Gastrocnemius medialis (tissue), 4 donors: ENCODE measurements at regions not wholly inside any gene's neighbourhood (a gene's known extent, or its start where the extent isn't known, plus 50 kb on each side); places are given as distances from the start of the nearest gene placed in this dataset.
"Not testable (repeated sequence)": the region's sequence is repeated elsewhere in the genome, so short reads cannot be mapped to it uniquely, and the experiment has no call there.

ENCODE experiments used
- ATAC-seq, 2 donors: fragments of 150-250 bp; one replicate each; pipeline ENCODE4 v1.9.1; 2016
- DNase-seq, 2 donors: peaks; one replicate each; pipeline ENCODE4 v3.0.0-alpha.2; 2019
- H3K27ac ChIP-seq, 4 donors: fragments of 200-600 bp; sonication (generic); 1 replicate in 1 of 4; 2 replicates in 3 of 4; pipeline ENCODE4 v1.5.1; 2016 to 2018; ENCODE audit warnings: mild to moderate bottlenecking in 2 of 4, moderate library complexity in 1 of 4
- H3K27me3 ChIP-seq, 3 donors: fragments of 200-600 bp; sonication (generic) in 2 of 3; 1 replicate in 1 of 3; 2 replicates in 2 of 3; pipeline versions ENCODE4 v1.5.1 to v1.6.0; 2016 to 2019; ENCODE audit warnings: mild to moderate bottlenecking in 1 of 3, moderate library complexity in 1 of 3
- H3K36me3 ChIP-seq, 2 donors: fragments of 200-600 bp; sonication (generic) in 1 of 2; one replicate each; pipeline ENCODE4 v1.5.1; 2017 to 2018
- H3K4me1 ChIP-seq, 2 donors: fragments of 200-600 bp; sonication (generic) in 1 of 2; one replicate each; pipeline ENCODE4 v1.5.1; 2016 to 2017; ENCODE audit warnings: mild to moderate bottlenecking in 2 of 2
- H3K4me3 ChIP-seq, 4 donors: fragments of 200-600 bp; sonication (generic) in 3 of 4; 1 replicate in 1 of 4; 2 replicates in 3 of 4; pipeline ENCODE4 v1.5.1; 2016 to 2019; ENCODE audit warnings: mild to moderate bottlenecking in 2 of 4
- H3K9me3 ChIP-seq, 3 donors: fragments of 200-600 bp; sonication (generic) in 2 of 3; 1 replicate in 1 of 3; 2 replicates in 2 of 3; pipeline ENCODE4 v1.5.1; 2016 to 2019
- POLR2A ChIP-seq, 2 donors: fragments of 450-650 bp; IDR thresholded peaks; one replicate each; pipeline ENCODE4 v1.6.1; 2017; ENCODE audit warnings: antibody characterized with exemption in 2 of 2, mild to moderate bottlenecking in 2 of 2, moderate library complexity in 2 of 2
- in situ Hi-C, 4 donors: fragments of 200-750 bp; cut with MboI; loops; one replicate each; pipeline versions ENCODE4 v1.15.0 to v1.8.0; 2017; ENCODE audit warnings: low sequenced_read_pairs in 4 of 4
- intact Hi-C: fragments of 100-400 bp; cut with DNase I; formaldehyde crosslinking; loops from one replicate; pipeline ENCODE4 v1.15.1; 2023; ENCODE audit warnings: low total_unique reads
- TF ChIP-seq, protein P1 (sequence below), 5 experiments: fragments of 450-650 bp in 3 of 5; fragments of 200-600 bp in 2 of 5; sonication (generic) in 2 of 5; IDR thresholded peaks in 4 of 5; conservative IDR thresholded peaks in 1 of 5; 1 replicate in 4 of 5; 2 replicates in 1 of 5; pipeline ENCODE4 v1.5.1; 2016 to 2019; ENCODE audit warnings: antibody characterized with exemption in 5 of 5, mild to moderate bottlenecking in 3 of 5, moderate library complexity in 3 of 5

DNA sequence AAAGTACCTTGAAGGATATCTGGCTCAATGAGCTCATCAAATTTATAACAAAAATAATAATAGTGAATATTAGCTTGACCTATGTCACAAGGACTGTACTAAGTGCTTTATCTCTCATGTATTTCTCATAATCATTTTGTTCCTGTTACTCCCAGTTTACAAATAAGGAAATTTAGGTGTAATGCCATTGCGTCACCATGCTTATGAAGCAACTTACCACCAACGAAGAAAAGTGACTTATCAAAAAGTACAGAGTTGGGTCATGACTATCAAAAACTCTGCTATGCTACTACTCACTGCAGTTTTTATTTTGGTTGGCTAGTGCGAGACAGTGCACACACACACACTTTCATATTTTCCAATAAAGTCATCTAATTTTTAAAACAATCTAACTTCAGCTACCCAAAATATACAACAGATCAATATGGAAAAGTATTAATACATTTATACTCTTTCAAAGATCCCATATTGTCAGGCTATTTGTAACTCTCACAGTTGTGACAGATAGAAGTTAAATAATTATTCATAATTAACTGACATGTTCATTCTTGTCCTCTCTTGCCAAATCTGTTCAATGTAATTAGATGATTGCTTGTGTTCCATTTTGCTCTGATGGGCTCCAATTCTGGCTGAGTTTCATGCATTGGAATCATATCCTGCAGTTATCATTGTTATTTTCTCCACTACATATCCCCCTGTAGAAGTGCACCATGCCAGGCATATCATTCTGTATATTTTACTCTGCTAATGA is 119.4 kb downstream of the KCNJ2 start:
- ATAC-seq, result no peak
- intact Hi-C loops (no loop called here), in situ Hi-C loops (no loop called here)
- Histone ChIP-seq H3K4me3 (no peak overlapping the region), H3K27me3 (no peaks in the 10 kb centered on the region), H3K4me1 (peaks cover 5 to 11% of the 10 kb centered on the region in 2 donors), H3K36me3 (no peaks in the 10 kb centered on the region), H3K9me3 (no peaks in the 10 kb centered on the region), H3K27ac (no peak overlapping the region)
- TF ChIP-seq, protein P1, sequence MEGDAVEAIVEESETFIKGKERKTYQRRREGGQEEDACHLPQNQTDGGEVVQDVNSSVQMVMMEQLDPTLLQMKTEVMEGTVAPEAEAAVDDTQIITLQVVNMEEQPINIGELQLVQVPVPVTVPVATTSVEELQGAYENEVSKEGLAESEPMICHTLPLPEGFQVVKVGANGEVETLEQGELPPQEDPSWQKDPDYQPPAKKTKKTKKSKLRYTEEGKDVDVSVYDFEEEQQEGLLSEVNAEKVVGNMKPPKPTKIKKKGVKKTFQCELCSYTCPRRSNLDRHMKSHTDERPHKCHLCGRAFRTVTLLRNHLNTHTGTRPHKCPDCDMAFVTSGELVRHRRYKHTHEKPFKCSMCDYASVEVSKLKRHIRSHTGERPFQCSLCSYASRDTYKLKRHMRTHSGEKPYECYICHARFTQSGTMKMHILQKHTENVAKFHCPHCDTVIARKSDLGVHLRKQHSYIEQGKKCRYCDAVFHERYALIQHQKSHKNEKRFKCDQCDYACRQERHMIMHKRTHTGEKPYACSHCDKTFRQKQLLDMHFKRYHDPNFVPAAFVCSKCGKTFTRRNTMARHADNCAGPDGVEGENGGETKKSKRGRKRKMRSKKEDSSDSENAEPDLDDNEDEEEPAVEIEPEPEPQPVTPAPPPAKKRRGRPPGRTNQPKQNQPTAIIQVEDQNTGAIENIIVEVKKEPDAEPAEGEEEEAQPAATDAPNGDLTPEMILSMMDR (IDR thresholded peaks at IDR 0.05 in 4 of 5, conservative IDR thresholded peaks at IDR 0.05 in 1 of 5), result no peak
- no peak for TF ChIP-seq POLR2A (IDR thresholded peaks at IDR 0.05)
- DNase-seq, result no peak

DNA sequence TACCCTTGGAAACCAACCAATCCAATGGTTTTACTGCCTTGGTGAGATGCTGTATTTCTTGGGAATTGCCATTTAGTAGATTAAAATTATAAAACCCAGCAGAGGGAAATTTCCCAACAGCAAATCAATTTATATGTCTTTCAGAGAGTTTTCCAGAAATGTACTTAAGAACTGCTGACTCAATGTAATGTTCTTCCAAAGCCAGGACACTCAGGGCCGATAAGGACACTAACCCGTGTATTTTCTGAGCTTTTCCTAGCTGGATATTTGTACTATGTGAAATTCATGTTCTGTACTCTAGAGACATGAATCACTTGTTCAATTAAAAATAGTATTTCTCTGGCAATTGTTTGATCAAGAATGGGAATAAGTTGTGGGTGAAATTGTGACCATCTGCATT is 121.4 kb downstream of the KCNJ2 start:
- in situ Hi-C loops (no loop called here), intact Hi-C loops (no loop called here)
- peaks cover 14 to 19% of the 10 kb centered on the region in 2 donors for H3K4me1 ChIP-seq
- no peak for TF ChIP-seq POLR2A (IDR thresholded peaks at IDR 0.05)
- TF ChIP-seq, protein P1 (IDR thresholded peaks at IDR 0.05 in 4 of 5, conservative IDR thresholded peaks at IDR 0.05 in 1 of 5), result no peak
- H3K27me3 ChIP-seq, result no peaks in the 10 kb centered on the region
- no peak for DNase-seq
- ATAC-seq, result no peak
- H3K9me3 ChIP-seq, result no peaks in the 10 kb centered on the region
- H3K27ac ChIP-seq, result no peak overlapping the region
- H3K4me3 ChIP-seq, result no peak overlapping the region
- no peaks in the 10 kb centered on the region for H3K36me3 ChIP-seq

DNA sequence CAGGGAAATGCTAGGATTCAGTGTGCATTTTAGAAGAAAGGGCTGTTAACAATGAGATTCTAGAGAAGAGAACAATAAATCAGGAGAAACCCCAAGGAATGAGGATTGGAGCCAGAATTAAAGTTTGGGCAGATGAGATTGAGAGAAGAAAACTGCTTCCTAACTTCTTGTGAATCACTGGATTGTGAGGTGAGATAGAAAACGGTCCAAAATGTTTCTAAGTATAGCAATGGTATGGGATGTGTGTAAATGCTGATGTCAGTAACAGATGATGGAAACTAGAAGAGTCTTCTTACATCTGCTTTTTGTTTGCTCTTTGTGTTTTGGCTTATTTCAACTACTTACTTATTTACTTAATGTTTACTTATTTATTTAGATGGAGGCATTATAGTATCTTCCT is 123.0 kb downstream of the KCNJ2 start:
- in situ Hi-C loops (no loop called here), intact Hi-C loops (loop anchor here (2.0 kb wide), 1 partner anchor 20 kb away; no protein-coding TSS in a partner anchor)
- no peak overlapping the region for H3K27ac ChIP-seq
- no peaks in the 10 kb centered on the region for H3K9me3 ChIP-seq
- TF ChIP-seq POLR2A (IDR thresholded peaks at IDR 0.05), result no peak
- no peaks in the 10 kb centered on the region for H3K27me3 ChIP-seq
- H3K4me3 ChIP-seq, result no peak overlapping the region
- no peaks in the 10 kb centered on the region for H3K36me3 ChIP-seq
- no peak for DNase-seq
- peaks cover 14 to 24% of the 10 kb centered on the region in 2 donors for H3K4me1 ChIP-seq
- no peak for ATAC-seq

DNA sequence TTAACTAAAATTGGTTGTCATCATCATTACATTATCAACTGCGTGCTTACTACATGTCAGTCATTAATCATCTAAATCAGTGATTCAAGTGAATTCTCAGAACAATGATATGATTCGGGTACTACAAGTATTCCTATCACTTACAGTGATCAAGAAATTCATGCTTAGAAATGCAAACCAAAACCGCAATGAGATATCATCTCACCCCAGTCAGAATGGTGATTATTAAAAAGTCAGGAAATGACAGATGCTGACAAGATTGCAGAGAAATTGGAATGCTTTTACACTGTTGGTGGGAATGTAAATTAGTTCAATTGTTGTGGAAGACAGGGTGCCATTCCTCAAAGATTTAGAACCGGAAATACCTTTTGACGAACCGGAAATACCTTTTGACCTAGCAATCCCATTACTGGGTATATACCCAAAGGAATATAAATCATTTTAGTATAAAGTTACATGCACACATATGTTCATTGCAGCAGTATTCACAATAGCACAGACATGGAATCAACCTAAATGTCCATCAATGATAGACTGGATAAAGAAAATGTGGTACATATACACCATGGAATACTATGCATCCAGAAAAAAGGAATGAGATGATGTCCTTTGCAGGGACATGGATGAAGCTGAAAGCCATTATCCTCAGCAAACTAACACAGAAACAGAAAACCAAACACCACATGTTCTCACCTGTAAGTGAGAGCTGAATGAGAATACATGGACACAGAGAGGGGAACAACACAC is 124.4 kb downstream of the KCNJ2 start:
- H3K36me3 ChIP-seq, result not testable (repeated sequence)

DNA sequence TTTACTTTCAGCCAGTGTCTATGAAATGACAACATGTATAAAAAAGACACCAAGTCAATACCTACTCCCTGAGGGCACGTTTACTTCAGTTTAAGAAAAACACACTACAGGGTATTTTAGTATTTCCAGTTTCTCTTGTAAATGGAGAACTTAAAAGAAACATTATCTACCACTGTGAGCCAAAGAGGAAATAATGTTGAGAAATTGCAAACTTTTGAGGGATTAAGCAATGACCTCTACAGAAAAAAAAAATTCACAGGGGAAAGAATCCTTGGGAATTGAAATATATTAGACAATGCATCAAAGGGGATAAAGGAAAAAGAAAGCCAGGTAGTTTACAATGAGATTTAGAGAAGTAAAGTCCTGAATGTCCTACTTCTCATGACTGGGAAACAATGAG is 126.0 kb downstream of the KCNJ2 start:
- Histone ChIP-seq H3K27ac (peak overlapping the region in 1 of 4 donors; percentile 23), H3K9me3 (no peaks in the 10 kb centered on the region), H3K27me3 (no peaks in the 10 kb centered on the region), H3K36me3 (no peaks in the 10 kb centered on the region), H3K4me3 (no peak overlapping the region), H3K4me1 (peaks cover 9 to 20% of the 10 kb centered on the region in 2 donors)
- TF ChIP-seq POLR2A (IDR thresholded peaks at IDR 0.05), result no peak
- TF ChIP-seq, protein P1 (IDR thresholded peaks at IDR 0.05 in 4 of 5, conservative IDR thresholded peaks at IDR 0.05 in 1 of 5), result no peak
- in situ Hi-C loops (no loop called here), intact Hi-C loops (no loop called here)
- DNase-seq, result no peak
- ATAC-seq, result no peak

More for the DNA sequence above, 124.4 kb downstream of the KCNJ2 start:
- DNase-seq, ATAC-seq, in situ Hi-C loops, H3K27me3 ChIP-seq, H3K9me3 ChIP-seq, H3K27ac ChIP-seq, H3K4me3 ChIP-seq: not testable (repeated sequence)
- H3K4me1 ChIP-seq, result peaks cover 14 to 24% of the 10 kb centered on the region in 2 donors
- intact Hi-C loops, result loop anchor here (2.0 kb wide), 1 partner anchor 21 kb away; no protein-coding TSS in a partner anchor
